ENCODE measurements at regions not wholly inside any gene's neighbourhood (a gene's known extent, or its start where the extent isn't known, plus 50 kb on each side); places are given as distances from the start of the nearest gene placed in this dataset.

GRCh38 chr5:67364381-67364970 lies 167.9 kb upstream of the CD180 start:
- TF ChIP-seq, protein P1, sequence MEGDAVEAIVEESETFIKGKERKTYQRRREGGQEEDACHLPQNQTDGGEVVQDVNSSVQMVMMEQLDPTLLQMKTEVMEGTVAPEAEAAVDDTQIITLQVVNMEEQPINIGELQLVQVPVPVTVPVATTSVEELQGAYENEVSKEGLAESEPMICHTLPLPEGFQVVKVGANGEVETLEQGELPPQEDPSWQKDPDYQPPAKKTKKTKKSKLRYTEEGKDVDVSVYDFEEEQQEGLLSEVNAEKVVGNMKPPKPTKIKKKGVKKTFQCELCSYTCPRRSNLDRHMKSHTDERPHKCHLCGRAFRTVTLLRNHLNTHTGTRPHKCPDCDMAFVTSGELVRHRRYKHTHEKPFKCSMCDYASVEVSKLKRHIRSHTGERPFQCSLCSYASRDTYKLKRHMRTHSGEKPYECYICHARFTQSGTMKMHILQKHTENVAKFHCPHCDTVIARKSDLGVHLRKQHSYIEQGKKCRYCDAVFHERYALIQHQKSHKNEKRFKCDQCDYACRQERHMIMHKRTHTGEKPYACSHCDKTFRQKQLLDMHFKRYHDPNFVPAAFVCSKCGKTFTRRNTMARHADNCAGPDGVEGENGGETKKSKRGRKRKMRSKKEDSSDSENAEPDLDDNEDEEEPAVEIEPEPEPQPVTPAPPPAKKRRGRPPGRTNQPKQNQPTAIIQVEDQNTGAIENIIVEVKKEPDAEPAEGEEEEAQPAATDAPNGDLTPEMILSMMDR (optimal IDR thresholded peaks at IDR 0.05 in 1 of 3, IDR thresholded peaks at IDR 0.05 in 1 of 3, conservative IDR thresholded peaks at IDR 0.05 in 1 of 3; ENCODE audit: extremely low read depth in 1 of 3, insufficient read depth in 2 of 3, low read length in 3 of 3): no peak
- no peak for TF ChIP-seq EZH2 (IDR thresholded peaks at IDR 0.05; ENCODE audit: low read length)
